ENCODE measurements at regions not wholly inside any gene's neighbourhood (a gene's known extent, or its start where the extent isn't known, plus 50 kb on each side); places are given as distances from the start of the nearest gene placed in this dataset.

GRCh38 chr1:229162825-229163515 is 107.9 kb upstream of the RAB4A start:
- Mint-ChIP-seq H3K27me3 (ENCODE audit: unreplicated experiment) (peaks cover 1% of the 10 kb centered on the region), H3K4me3 (ENCODE audit: unreplicated experiment) (no peak overlapping the region), H3K9me3 (ENCODE audit: unreplicated experiment) (no peaks in the 10 kb centered on the region), H3K27ac (ENCODE audit: unreplicated experiment) (no peak overlapping the region), H3K36me3 (ENCODE audit: low read depth, unreplicated experiment) (no peaks in the 10 kb centered on the region), H3K4me1 (ENCODE audit: unreplicated experiment) (peaks cover 17% of the 10 kb centered on the region)
- TF ChIP-seq CTCF (IDR thresholded peaks at IDR 0.05; ENCODE audit: unreplicated experiment): no peak
- no peak for DNase-seq (ENCODE audit: low spot score)

- TF ChIP-seq CTCF (IDR thresholded peaks at IDR 0.05; ENCODE audit: unreplicated experiment): no peak
- H3K27me3 Mint-ChIP-seq (ENCODE audit: unreplicated experiment): peaks cover 1% of the 10 kb centered on the region
- no peaks in the 10 kb centered on the region for H3K9me3 Mint-ChIP-seq (ENCODE audit: unreplicated experiment)
- H3K4me3 Mint-ChIP-seq (ENCODE audit: unreplicated experiment): no peak overlapping the region
- H3K4me1 Mint-ChIP-seq (ENCODE audit: unreplicated experiment): peaks cover 3% of the 10 kb centered on the region
- no peak overlapping the region for H3K27ac Mint-ChIP-seq (ENCODE audit: unreplicated experiment)
- no peaks in the 10 kb centered on the region for H3K36me3 Mint-ChIP-seq (ENCODE audit: low read depth, unreplicated experiment)
- no peak for DNase-seq (ENCODE audit: low spot score)
Observed at GRCh38 chr1:229164348-229164747, 106.6 kb upstream of the RAB4A start.

GRCh38 chr1:229164836-229165735 is 105.8 kb upstream of the RAB4A start:
- H3K9me3 Mint-ChIP-seq (ENCODE audit: unreplicated experiment): no peaks in the 10 kb centered on the region
- DNase-seq (ENCODE audit: low spot score): no peak
- TF ChIP-seq CTCF (IDR thresholded peaks at IDR 0.05; ENCODE audit: unreplicated experiment): no peak
- H3K36me3 Mint-ChIP-seq (ENCODE audit: low read depth, unreplicated experiment): no peaks in the 10 kb centered on the region
- H3K27ac Mint-ChIP-seq (ENCODE audit: unreplicated experiment): no peak overlapping the region
- no peak overlapping the region for H3K4me3 Mint-ChIP-seq (ENCODE audit: unreplicated experiment)
- peaks cover 2% of the 10 kb centered on the region for H3K4me1 Mint-ChIP-seq (ENCODE audit: unreplicated experiment)
- peaks cover 1% of the 10 kb centered on the region for H3K27me3 Mint-ChIP-seq (ENCODE audit: unreplicated experiment)

- Mint-ChIP-seq H3K27ac (ENCODE audit: unreplicated experiment) (no peak overlapping the region), H3K27me3 (ENCODE audit: unreplicated experiment) (peaks cover 3% of the 10 kb centered on the region), H3K9me3 (ENCODE audit: unreplicated experiment) (no peaks in the 10 kb centered on the region), H3K36me3 (ENCODE audit: low read depth, unreplicated experiment) (no peaks in the 10 kb centered on the region), H3K4me1 (ENCODE audit: unreplicated experiment) (no peaks in the 10 kb centered on the region), H3K4me3 (ENCODE audit: unreplicated experiment) (no peak overlapping the region)
- DNase-seq (ENCODE audit: low spot score): no peak
- TF ChIP-seq CTCF (IDR thresholded peaks at IDR 0.05; ENCODE audit: unreplicated experiment): no peak
Observed at GRCh38 chr1:229167318-229167717, 103.6 kb upstream of the RAB4A start.

- no peak for DNase-seq (ENCODE audit: low spot score)
- Mint-ChIP-seq H3K36me3 (ENCODE audit: low read depth, unreplicated experiment) (no peaks in the 10 kb centered on the region), H3K4me1 (ENCODE audit: unreplicated experiment) (no peaks in the 10 kb centered on the region), H3K9me3 (ENCODE audit: unreplicated experiment) (no peaks in the 10 kb centered on the region), H3K27ac (ENCODE audit: unreplicated experiment) (no peak overlapping the region), H3K27me3 (ENCODE audit: unreplicated experiment) (peaks cover 3% of the 10 kb centered on the region), H3K4me3 (ENCODE audit: unreplicated experiment) (no peak overlapping the region)
- no peak for TF ChIP-seq CTCF (IDR thresholded peaks at IDR 0.05; ENCODE audit: unreplicated experiment)
Observed at GRCh38 chr1:229169399-229169798, 101.5 kb upstream of the RAB4A start.

Measured in endothelial cell (in vitro differentiated cells).